ENCODE measurements at regions not wholly inside any gene's neighbourhood (a gene's known extent, or its start where the extent isn't known, plus 50 kb on each side); places are given as distances from the start of the nearest gene placed in this dataset.

- Histone ChIP-seq H3K4me3 (no peak overlapping the region), H2AFZ (no peak overlapping the region), H3K4me2 (no peak overlapping the region), H3K9me3 (ENCODE audit: low read depth) (no peaks in the 10 kb centered on the region), H3K9me2 (replicated peaks; ENCODE audit: insufficient read depth) (no peaks in the 10 kb centered on the region), H3K4me1 (ENCODE audit: insufficient read depth) (peaks cover 12% of the 10 kb centered on the region), H3K79me2 (no peaks in the 10 kb centered on the region), H3K27me3 (no peaks in the 10 kb centered on the region), H3K27ac (no peak overlapping the region), H4K20me1 (ENCODE audit: insufficient read depth, poor library complexity, severe bottlenecking) (no peaks in the 10 kb centered on the region), H3K36me3 (replicated peaks; ENCODE audit: insufficient read depth, low read depth) (no peaks in the 10 kb centered on the region)
- TF ChIP-seq EZH2phosphoT487 (IDR thresholded peaks at IDR 0.05; ENCODE audit: low read depth, severe bottlenecking, unreplicated experiment): no peak
- TF ChIP-seq, protein P1, sequence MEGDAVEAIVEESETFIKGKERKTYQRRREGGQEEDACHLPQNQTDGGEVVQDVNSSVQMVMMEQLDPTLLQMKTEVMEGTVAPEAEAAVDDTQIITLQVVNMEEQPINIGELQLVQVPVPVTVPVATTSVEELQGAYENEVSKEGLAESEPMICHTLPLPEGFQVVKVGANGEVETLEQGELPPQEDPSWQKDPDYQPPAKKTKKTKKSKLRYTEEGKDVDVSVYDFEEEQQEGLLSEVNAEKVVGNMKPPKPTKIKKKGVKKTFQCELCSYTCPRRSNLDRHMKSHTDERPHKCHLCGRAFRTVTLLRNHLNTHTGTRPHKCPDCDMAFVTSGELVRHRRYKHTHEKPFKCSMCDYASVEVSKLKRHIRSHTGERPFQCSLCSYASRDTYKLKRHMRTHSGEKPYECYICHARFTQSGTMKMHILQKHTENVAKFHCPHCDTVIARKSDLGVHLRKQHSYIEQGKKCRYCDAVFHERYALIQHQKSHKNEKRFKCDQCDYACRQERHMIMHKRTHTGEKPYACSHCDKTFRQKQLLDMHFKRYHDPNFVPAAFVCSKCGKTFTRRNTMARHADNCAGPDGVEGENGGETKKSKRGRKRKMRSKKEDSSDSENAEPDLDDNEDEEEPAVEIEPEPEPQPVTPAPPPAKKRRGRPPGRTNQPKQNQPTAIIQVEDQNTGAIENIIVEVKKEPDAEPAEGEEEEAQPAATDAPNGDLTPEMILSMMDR (IDR thresholded peaks at IDR 0.05; ENCODE audit: poor library complexity): no peak
- no peak for TF ChIP-seq EZH2 (IDR thresholded peaks at IDR 0.05; ENCODE audit: borderline replicate concordance)
- 88% methylated on average over 3 of the region's 3 CpGs for WGBS (ENCODE audit: low lambda C conversion rate, missing lambda C conversion rate)
- DNase-seq (ENCODE audit: low spot score): no peak
Measured at GRCh38 chr15:94028121-94028520, 203.2 kb upstream of the MCTP2 start.

GRCh38 chr15:94027581-94027980, 203.8 kb upstream of the MCTP2 start:
- H3K36me3 ChIP-seq (replicated peaks; ENCODE audit: insufficient read depth, low read depth): no peaks in the 10 kb centered on the region
- 76% methylated on average over 1 of the region's 1 CpG for WGBS (ENCODE audit: low lambda C conversion rate, missing lambda C conversion rate)
- H3K9me2 ChIP-seq (replicated peaks; ENCODE audit: insufficient read depth): no peaks in the 10 kb centered on the region
- H3K4me2 ChIP-seq: no peak overlapping the region
- no peak overlapping the region for H2AFZ ChIP-seq
- no peak for TF ChIP-seq EZH2phosphoT487 (IDR thresholded peaks at IDR 0.05; ENCODE audit: low read depth, severe bottlenecking, unreplicated experiment)
- no peak for TF ChIP-seq EZH2 (IDR thresholded peaks at IDR 0.05; ENCODE audit: borderline replicate concordance)
- no peak for DNase-seq (ENCODE audit: low spot score)
- H3K9me3 ChIP-seq (ENCODE audit: low read depth): no peaks in the 10 kb centered on the region
- peaks cover 12% of the 10 kb centered on the region for H3K4me1 ChIP-seq (ENCODE audit: insufficient read depth)
- H3K79me2 ChIP-seq: no peaks in the 10 kb centered on the region
- no peaks in the 10 kb centered on the region for H4K20me1 ChIP-seq (ENCODE audit: insufficient read depth, poor library complexity, severe bottlenecking)
- no peak overlapping the region for H3K4me3 ChIP-seq
- H3K27me3 ChIP-seq: no peaks in the 10 kb centered on the region
- peak overlapping the region; percentile 86 for H3K27ac ChIP-seq

GRCh38 chr15:94026458-94027304, 204.7 kb upstream of the MCTP2 start:
- peaks cover 18% of the 10 kb centered on the region for H3K4me1 ChIP-seq (ENCODE audit: insufficient read depth)
- H3K4me3 ChIP-seq: no peak overlapping the region
- H4K20me1 ChIP-seq (ENCODE audit: insufficient read depth, poor library complexity, severe bottlenecking): no peaks in the 10 kb centered on the region
- peak overlapping the region; percentile 86 for H3K27ac ChIP-seq
- no peaks in the 10 kb centered on the region for H3K79me2 ChIP-seq
- no peak overlapping the region for H2AFZ ChIP-seq
- no peaks in the 10 kb centered on the region for H3K27me3 ChIP-seq
- H3K9me2 ChIP-seq (replicated peaks; ENCODE audit: insufficient read depth): no peaks in the 10 kb centered on the region
- H3K9me3 ChIP-seq (ENCODE audit: low read depth): no peaks in the 10 kb centered on the region
- H3K4me2 ChIP-seq: no peak overlapping the region
- WGBS (ENCODE audit: low lambda C conversion rate, missing lambda C conversion rate): 54% methylated on average over 2 of the region's 2 CpGs
- no peaks in the 10 kb centered on the region for H3K36me3 ChIP-seq (replicated peaks; ENCODE audit: insufficient read depth, low read depth)
- peak; percentile 73 for DNase-seq (ENCODE audit: low spot score)
- TF ChIP-seq EZH2 (IDR thresholded peaks at IDR 0.05; ENCODE audit: borderline replicate concordance) (no peak), EZH2phosphoT487 (IDR thresholded peaks at IDR 0.05; ENCODE audit: low read depth, severe bottlenecking, unreplicated experiment) (no peak)
- TF ChIP-seq, protein P1 (IDR thresholded peaks at IDR 0.05; ENCODE audit: poor library complexity): no peak

GRCh38 chr15:94023531-94023930, 207.8 kb upstream of the MCTP2 start:
- 67% methylated on average over 4 of the region's 4 CpGs for WGBS (ENCODE audit: low lambda C conversion rate, missing lambda C conversion rate)
- Histone ChIP-seq H3K9me3 (ENCODE audit: low read depth) (no peaks in the 10 kb centered on the region), H3K79me2 (no peaks in the 10 kb centered on the region), H4K20me1 (ENCODE audit: insufficient read depth, poor library complexity, severe bottlenecking) (no peaks in the 10 kb centered on the region), H3K4me2 (no peak overlapping the region), H3K4me1 (ENCODE audit: insufficient read depth) (peaks cover 18% of the 10 kb centered on the region), H3K27me3 (no peaks in the 10 kb centered on the region), H3K27ac (no peak overlapping the region), H3K36me3 (replicated peaks; ENCODE audit: insufficient read depth, low read depth) (no peaks in the 10 kb centered on the region), H3K4me3 (no peak overlapping the region), H3K9me2 (replicated peaks; ENCODE audit: insufficient read depth) (no peaks in the 10 kb centered on the region), H2AFZ (no peak overlapping the region)
- no peak for DNase-seq (ENCODE audit: low spot score)
- no peak for TF ChIP-seq EZH2 (IDR thresholded peaks at IDR 0.05; ENCODE audit: borderline replicate concordance)
- no peak for TF ChIP-seq EZH2phosphoT487 (IDR thresholded peaks at IDR 0.05; ENCODE audit: low read depth, severe bottlenecking, unreplicated experiment)
- TF ChIP-seq, protein P1 (IDR thresholded peaks at IDR 0.05; ENCODE audit: poor library complexity): no peak

All from hepatocyte (in vitro differentiated cells).